GM13977 (cell line): ENCODE measurements at regions not wholly inside any gene's neighbourhood (a gene's known extent, or its start where the extent isn't known, plus 50 kb on each side); places are given as distances from the start of the nearest gene placed in this dataset.

Experiments used
- DNase-seq: peaks from one replicate; pipeline ENCODE4 v3.0.0; 2012; ENCODE audit warnings: low spot score
- in situ Hi-C: fragments of 300-500 bp; cut with MboI; formaldehyde crosslinking; loops from one replicate; pipeline ENCODE4 v1.12.0; 2022; ENCODE audit warnings: low sequenced_read_pairs, low pct_unique_long_range_greater_than_20kb, mixed read lengths, inconsistent platforms; ENCODE audit not compliant: unreplicated experiment
- TF ChIP-seq, protein P1 (sequence below): IDR thresholded peaks from 2 replicates; pipeline ENCODE4 v1.5.1; 2012; ENCODE audit warnings: mild to moderate bottlenecking, control low read depth; ENCODE audit not compliant: insufficient read depth; ENCODE audit errors: extremely low read depth, missing control alignments

DNA sequence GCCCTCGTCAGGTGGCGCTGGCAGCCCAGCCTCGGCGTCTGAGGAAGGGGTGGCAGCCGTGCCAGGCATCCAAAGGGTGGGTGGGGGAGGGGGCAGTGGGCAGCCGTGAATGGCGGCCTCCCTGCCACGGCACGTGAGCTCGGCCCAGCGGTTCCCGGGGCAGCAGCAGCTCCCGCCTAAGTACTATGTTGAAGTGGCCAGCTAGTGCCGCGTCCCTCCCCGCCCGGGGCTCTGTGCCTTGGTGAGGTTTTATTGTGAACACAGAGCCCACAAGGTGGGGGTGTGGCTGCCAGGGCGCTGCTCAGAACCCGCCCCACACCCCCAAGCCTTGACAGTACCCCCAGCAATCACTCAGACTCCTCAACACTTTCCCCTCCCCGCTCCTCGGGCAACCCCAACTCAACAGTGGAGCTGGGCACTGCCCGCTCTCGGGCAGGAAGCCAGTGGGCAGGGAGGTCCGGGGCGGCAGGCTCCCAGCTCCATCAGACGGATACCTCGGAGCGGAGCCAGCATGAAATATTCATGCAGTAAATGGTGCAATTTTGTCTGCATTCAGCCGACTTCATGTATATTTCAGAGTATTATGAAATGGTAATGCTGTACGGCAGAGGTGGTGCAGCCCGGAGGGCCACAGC lies 80.4 kb downstream of the ENGASE start:
- DNase-seq, result no peak
- TF ChIP-seq, protein P1, sequence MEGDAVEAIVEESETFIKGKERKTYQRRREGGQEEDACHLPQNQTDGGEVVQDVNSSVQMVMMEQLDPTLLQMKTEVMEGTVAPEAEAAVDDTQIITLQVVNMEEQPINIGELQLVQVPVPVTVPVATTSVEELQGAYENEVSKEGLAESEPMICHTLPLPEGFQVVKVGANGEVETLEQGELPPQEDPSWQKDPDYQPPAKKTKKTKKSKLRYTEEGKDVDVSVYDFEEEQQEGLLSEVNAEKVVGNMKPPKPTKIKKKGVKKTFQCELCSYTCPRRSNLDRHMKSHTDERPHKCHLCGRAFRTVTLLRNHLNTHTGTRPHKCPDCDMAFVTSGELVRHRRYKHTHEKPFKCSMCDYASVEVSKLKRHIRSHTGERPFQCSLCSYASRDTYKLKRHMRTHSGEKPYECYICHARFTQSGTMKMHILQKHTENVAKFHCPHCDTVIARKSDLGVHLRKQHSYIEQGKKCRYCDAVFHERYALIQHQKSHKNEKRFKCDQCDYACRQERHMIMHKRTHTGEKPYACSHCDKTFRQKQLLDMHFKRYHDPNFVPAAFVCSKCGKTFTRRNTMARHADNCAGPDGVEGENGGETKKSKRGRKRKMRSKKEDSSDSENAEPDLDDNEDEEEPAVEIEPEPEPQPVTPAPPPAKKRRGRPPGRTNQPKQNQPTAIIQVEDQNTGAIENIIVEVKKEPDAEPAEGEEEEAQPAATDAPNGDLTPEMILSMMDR, result no peak
- in situ Hi-C loops, result no loop called here

DNA sequence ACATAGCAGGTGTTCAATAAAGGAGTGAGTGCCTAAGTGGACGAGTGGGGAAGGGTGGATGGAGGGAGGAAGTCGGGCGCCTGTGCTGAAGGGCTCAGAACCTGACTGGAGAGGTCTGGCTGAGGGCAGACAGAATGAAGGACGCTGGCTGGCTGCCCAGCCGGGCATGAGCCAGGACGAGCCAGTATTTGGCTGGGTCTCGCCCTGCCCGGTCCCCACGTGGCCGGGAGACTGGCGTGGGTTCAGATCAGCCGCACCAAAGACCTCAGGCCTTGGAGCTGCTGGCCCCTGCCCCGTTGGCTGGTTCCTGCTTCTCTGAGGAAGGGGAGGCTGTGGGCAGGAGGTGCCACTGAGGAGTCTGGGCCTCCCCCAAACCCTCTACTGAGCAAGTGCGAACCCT lies 79.8 kb downstream of the ENGASE start:
- in situ Hi-C loops, result no loop called here
- TF ChIP-seq, protein P1, result no peak
- no peak for DNase-seq

DNA sequence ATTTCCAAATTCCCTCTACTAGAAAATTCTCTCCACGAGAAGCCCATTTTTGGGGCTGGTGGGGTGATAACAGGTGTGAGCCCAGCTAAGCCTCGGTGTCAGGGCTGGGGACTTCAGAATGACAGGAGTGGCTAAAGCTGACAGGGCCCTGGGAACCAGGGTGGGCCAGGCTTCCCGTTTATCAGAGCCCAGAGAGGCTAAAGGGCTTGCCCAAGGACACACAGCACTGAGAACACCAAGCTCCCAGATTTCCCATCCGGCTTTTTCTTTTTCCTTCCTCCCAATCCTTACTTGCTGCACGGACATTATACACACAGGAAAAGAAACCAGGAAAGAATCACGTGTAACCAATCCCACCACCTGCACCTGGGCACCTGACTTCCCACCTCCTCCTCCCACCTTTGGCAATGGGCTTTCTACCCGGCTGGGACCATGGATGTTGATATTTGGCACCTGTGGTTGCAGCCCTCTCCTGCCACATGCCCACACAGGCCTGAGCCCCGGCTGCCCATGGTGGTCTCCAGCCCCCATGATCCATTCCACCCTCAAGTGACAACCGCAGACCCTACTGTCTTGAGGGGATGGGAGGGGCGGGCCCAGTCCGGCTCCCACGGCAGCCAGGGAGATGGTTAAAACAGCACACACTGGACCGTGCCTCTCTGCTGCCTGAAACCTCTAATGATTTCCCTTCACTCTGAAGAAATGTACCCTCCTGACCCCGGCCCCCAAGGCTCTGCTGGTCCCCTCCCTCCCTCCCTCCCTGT lies 78.9 kb downstream of the ENGASE start:
- no peak for DNase-seq
- TF ChIP-seq, protein P1, result no peak
- in situ Hi-C loops, result no loop called here

DNA sequence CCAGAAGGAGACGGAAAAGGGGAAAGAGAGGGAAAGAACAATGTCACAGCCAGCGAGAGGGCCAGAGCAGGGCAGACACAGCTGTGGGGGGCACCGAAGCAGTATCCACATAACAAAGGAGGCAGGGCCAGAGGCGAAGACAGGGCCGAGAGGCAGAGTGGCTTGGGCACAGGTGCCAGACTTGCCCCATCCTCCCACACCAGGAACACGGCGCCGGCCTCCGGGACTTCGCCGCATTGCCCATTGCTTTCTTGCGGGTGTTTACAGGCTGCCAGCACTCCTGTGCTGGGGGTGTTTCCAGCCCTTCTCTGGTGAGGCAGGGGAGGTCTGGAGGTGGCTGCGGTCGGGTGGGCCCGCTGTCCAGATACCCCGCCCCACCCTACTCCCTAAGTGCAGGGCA lies 78.0 kb downstream of the ENGASE start:
- TF ChIP-seq, protein P1, result no peak
- DNase-seq, result no peak
- in situ Hi-C loops, result no loop called here

DNA sequence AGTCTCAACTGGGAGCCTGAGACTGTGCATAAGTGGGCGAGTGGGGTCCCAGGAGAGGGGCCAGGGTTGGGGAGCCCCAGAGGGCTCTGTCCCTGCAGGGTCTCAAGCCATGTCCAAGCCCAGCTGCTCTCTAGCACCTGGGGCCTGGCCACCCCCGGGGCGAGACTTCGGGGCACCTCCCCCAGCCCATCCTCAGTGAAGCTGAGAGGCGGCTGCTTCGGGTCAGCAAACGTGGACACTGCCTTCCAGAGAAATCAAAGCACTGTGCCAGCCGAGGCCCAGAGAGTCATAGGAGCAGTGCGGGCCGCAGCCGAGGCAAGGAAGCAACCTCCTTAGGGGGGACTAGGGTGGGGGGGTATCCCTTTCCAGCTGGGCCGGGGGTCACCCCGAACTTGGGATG lies 77.5 kb downstream of the ENGASE start:
- in situ Hi-C loops, result no loop called here
- DNase-seq, result no peak
- TF ChIP-seq, protein P1, result no peak

DNA sequence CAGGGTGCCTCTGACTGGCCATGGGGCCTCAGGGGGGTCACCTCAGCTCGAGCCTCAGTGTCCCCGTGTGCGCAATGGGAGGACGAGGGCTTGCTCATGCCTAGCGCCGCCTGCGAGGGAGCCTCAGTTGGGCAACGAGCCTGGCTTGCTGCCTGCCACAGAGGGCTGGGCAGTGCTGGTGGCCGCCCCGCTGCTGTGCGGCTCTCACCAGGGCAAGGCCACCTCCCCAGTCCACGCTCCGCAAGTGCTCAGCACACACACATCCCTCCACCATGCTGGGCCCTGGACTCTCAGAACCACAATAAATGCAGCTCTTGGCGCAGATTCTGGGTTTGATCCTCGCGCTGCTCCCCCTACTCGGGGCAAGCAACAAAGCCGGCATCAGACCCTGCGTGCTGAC lies 76.2 kb downstream of the ENGASE start:
- TF ChIP-seq, protein P1, result no peak
- in situ Hi-C loops, result no loop called here
- DNase-seq, result no peak
